ENCODE measurements at regions not wholly inside any gene's neighbourhood (a gene's known extent, or its start where the extent isn't known, plus 50 kb on each side); places are given as distances from the start of the nearest gene placed in this dataset.
"Not testable (repeated sequence)": the region's sequence is repeated elsewhere in the genome, so short reads cannot be mapped to it uniquely, and the experiment has no call there.

GRCh38 chr6:132187816-132188215, 213.5 kb downstream of the MOXD1 start:
- Mint-ChIP-seq H3K4me3 (no peak overlapping the region), H3K9me3 (no peaks in the 10 kb centered on the region), H3K36me3 (ENCODE audit: low read depth) (no peaks in the 10 kb centered on the region), H3K4me1 (peaks cover 19% of the 10 kb centered on the region), H3K27me3 (peaks cover 2% of the 10 kb centered on the region), H3K27ac (no peak overlapping the region)
- DNase-seq (no peak), ATAC-seq (no peak)

- H3K27ac Mint-ChIP-seq; H3K36me3 Mint-ChIP-seq (ENCODE audit: low read depth); H3K27me3 Mint-ChIP-seq; H3K9me3 Mint-ChIP-seq; ATAC-seq; DNase-seq; H3K4me1 Mint-ChIP-seq; H3K4me3 Mint-ChIP-seq: not testable (repeated sequence)
Observed at GRCh38 chr6:132184966-132185365, 216.3 kb downstream of the MOXD1 start.

- DNase-seq (no peak), ATAC-seq (no peak)
- Mint-ChIP-seq H3K27ac (no peak overlapping the region), H3K9me3 (peaks cover 16% of the 10 kb centered on the region), H3K27me3 (peaks cover 3% of the 10 kb centered on the region), H3K4me1 (no peaks in the 10 kb centered on the region), H3K4me3 (no peak overlapping the region), H3K36me3 (ENCODE audit: low read depth) (peaks cover 7% of the 10 kb centered on the region)
Observed at GRCh38 chr6:132179955-132180354, 221.3 kb downstream of the MOXD1 start.

GRCh38 chr6:132174919-132175318, 223.7 kb upstream of the CCN2 start:
- no peak for ATAC-seq
- no peak overlapping the region for H3K27ac Mint-ChIP-seq
- no peak overlapping the region for H3K4me3 Mint-ChIP-seq
- no peaks in the 10 kb centered on the region for H3K4me1 Mint-ChIP-seq
- peaks cover 3% of the 10 kb centered on the region for H3K27me3 Mint-ChIP-seq
- H3K36me3 Mint-ChIP-seq (ENCODE audit: low read depth): peaks cover 7% of the 10 kb centered on the region
- DNase-seq: no peak
- H3K9me3 Mint-ChIP-seq: peaks cover 16% of the 10 kb centered on the region

- H3K4me1 Mint-ChIP-seq: no peaks in the 10 kb centered on the region
- H3K9me3 Mint-ChIP-seq: no peaks in the 10 kb centered on the region
- no peaks in the 10 kb centered on the region for H3K36me3 Mint-ChIP-seq (ENCODE audit: low read depth)
- H3K4me3 Mint-ChIP-seq: no peak overlapping the region
- no peak for ATAC-seq
- H3K27me3 Mint-ChIP-seq: peaks cover 6% of the 10 kb centered on the region
- no peak for DNase-seq
- no peak overlapping the region for H3K27ac Mint-ChIP-seq
Observed at GRCh38 chr6:132168961-132169360, 217.8 kb upstream of the CCN2 start.

- DNase-seq: no peak
- Mint-ChIP-seq H3K4me1 (no peaks in the 10 kb centered on the region), H3K27ac (no peak overlapping the region), H3K9me3 (no peaks in the 10 kb centered on the region), H3K27me3 (peaks cover 2% of the 10 kb centered on the region), H3K4me3 (no peak overlapping the region), H3K36me3 (ENCODE audit: low read depth) (no peaks in the 10 kb centered on the region)
- no peak for ATAC-seq
Observed at GRCh38 chr6:132167929-132168892, 217.0 kb upstream of the CCN2 start.

GRCh38 chr6:132166526-132167051, 215.4 kb upstream of the CCN2 start:
- Mint-ChIP-seq H3K4me1 (no peaks in the 10 kb centered on the region), H3K27me3 (peaks cover 2% of the 10 kb centered on the region), H3K4me3 (no peak overlapping the region), H3K36me3 (ENCODE audit: low read depth) (no peaks in the 10 kb centered on the region), H3K9me3 (no peaks in the 10 kb centered on the region), H3K27ac (no peak overlapping the region)
- no peak for DNase-seq
- no peak for ATAC-seq

GRCh38 chr6:132165677-132166076, 214.5 kb upstream of the CCN2 start:
- H3K36me3 Mint-ChIP-seq (ENCODE audit: low read depth): no peaks in the 10 kb centered on the region
- H3K9me3 Mint-ChIP-seq: no peaks in the 10 kb centered on the region
- ATAC-seq (no peak), DNase-seq (no peak)
- peaks cover 2% of the 10 kb centered on the region for H3K27me3 Mint-ChIP-seq
- H3K4me3 Mint-ChIP-seq: no peak overlapping the region
- H3K27ac Mint-ChIP-seq: no peak overlapping the region
- H3K4me1 Mint-ChIP-seq: no peaks in the 10 kb centered on the region

GRCh38 chr6:132161283-132161682, 210.1 kb upstream of the CCN2 start:
- ATAC-seq (no peak), DNase-seq (no peak)
- H3K9me3 Mint-ChIP-seq: no peaks in the 10 kb centered on the region
- H3K27me3 Mint-ChIP-seq: peaks cover 2% of the 10 kb centered on the region
- no peaks in the 10 kb centered on the region for H3K36me3 Mint-ChIP-seq (ENCODE audit: low read depth)
- no peaks in the 10 kb centered on the region for H3K4me1 Mint-ChIP-seq
- H3K27ac Mint-ChIP-seq: no peak overlapping the region
- H3K4me3 Mint-ChIP-seq: no peak overlapping the region

- H3K27ac Mint-ChIP-seq: no peak overlapping the region
- no peaks in the 10 kb centered on the region for H3K9me3 Mint-ChIP-seq
- no peaks in the 10 kb centered on the region for H3K36me3 Mint-ChIP-seq (ENCODE audit: low read depth)
- no peak for DNase-seq
- no peak overlapping the region for H3K4me3 Mint-ChIP-seq
- no peaks in the 10 kb centered on the region for H3K27me3 Mint-ChIP-seq
- peaks cover 3% of the 10 kb centered on the region for H3K4me1 Mint-ChIP-seq
- ATAC-seq: no peak
Observed at GRCh38 chr6:132153221-132153898, 202.2 kb upstream of the CCN2 start.

GRCh38 chr6:132147530-132148011, 196.4 kb upstream of the CCN2 start:
- Mint-ChIP-seq H3K27me3 (peaks cover 3% of the 10 kb centered on the region), H3K36me3 (ENCODE audit: low read depth) (no peaks in the 10 kb centered on the region), H3K27ac (no peak overlapping the region), H3K4me3 (no peak overlapping the region), H3K9me3 (no peaks in the 10 kb centered on the region), H3K4me1 (peaks cover 3% of the 10 kb centered on the region)
- DNase-seq: no peak
- no peak for ATAC-seq

- Mint-ChIP-seq H3K36me3 (ENCODE audit: low read depth) (no peaks in the 10 kb centered on the region), H3K27me3 (peaks cover 3% of the 10 kb centered on the region), H3K4me1 (no peaks in the 10 kb centered on the region), H3K9me3 (no peaks in the 10 kb centered on the region), H3K4me3 (no peak overlapping the region), H3K27ac (no peak overlapping the region)
- no peak for ATAC-seq
- DNase-seq: no peak
Observed at GRCh38 chr6:132144456-132144855, 193.3 kb upstream of the CCN2 start.

GRCh38 chr6:132143258-132143657, 192.1 kb upstream of the CCN2 start:
- Mint-ChIP-seq H3K4me3 (no peak overlapping the region), H3K27me3 (peaks cover 3% of the 10 kb centered on the region), H3K9me3 (no peaks in the 10 kb centered on the region), H3K36me3 (ENCODE audit: low read depth) (no peaks in the 10 kb centered on the region), H3K4me1 (no peaks in the 10 kb centered on the region), H3K27ac (no peak overlapping the region)
- DNase-seq (no peak), ATAC-seq (no peak)

GRCh38 chr6:132142768-132143167, 191.6 kb upstream of the CCN2 start:
- no peaks in the 10 kb centered on the region for H3K4me1 Mint-ChIP-seq
- H3K36me3 Mint-ChIP-seq (ENCODE audit: low read depth): no peaks in the 10 kb centered on the region
- H3K4me3 Mint-ChIP-seq: no peak overlapping the region
- DNase-seq (no peak), ATAC-seq (no peak)
- H3K27me3 Mint-ChIP-seq: peaks cover 3% of the 10 kb centered on the region
- no peak overlapping the region for H3K27ac Mint-ChIP-seq
- H3K9me3 Mint-ChIP-seq: no peaks in the 10 kb centered on the region

- no peak overlapping the region for H3K27ac Mint-ChIP-seq
- no peaks in the 10 kb centered on the region for H3K9me3 Mint-ChIP-seq
- H3K36me3 Mint-ChIP-seq (ENCODE audit: low read depth): no peaks in the 10 kb centered on the region
- peaks cover 3% of the 10 kb centered on the region for H3K27me3 Mint-ChIP-seq
- ATAC-seq (no peak), DNase-seq (no peak)
- H3K4me1 Mint-ChIP-seq: no peaks in the 10 kb centered on the region
- H3K4me3 Mint-ChIP-seq: no peak overlapping the region
Observed at GRCh38 chr6:132142308-132142707, 191.1 kb upstream of the CCN2 start.

Measured in activated naive CD8-positive, alpha-beta T cell treated with anti-CD3 and anti-CD28 coated beads, Interleukin-2, amount 50 U/mL, for 24 hours (primary cell).